Middle frontal gyrus (tissue), 1 donor: ENCODE measurements at regions not wholly inside any gene's neighbourhood (a gene's known extent, or its start where the extent isn't known, plus 50 kb on each side); places are given as distances from the start of the nearest gene placed in this dataset.

Source experiments
- DNase-seq: peaks from one replicate; pipeline ENCODE4 v3.0.0-alpha.2; 2015; ENCODE audit warnings: low spot score; ENCODE audit errors: extremely low spot score

DNA sequence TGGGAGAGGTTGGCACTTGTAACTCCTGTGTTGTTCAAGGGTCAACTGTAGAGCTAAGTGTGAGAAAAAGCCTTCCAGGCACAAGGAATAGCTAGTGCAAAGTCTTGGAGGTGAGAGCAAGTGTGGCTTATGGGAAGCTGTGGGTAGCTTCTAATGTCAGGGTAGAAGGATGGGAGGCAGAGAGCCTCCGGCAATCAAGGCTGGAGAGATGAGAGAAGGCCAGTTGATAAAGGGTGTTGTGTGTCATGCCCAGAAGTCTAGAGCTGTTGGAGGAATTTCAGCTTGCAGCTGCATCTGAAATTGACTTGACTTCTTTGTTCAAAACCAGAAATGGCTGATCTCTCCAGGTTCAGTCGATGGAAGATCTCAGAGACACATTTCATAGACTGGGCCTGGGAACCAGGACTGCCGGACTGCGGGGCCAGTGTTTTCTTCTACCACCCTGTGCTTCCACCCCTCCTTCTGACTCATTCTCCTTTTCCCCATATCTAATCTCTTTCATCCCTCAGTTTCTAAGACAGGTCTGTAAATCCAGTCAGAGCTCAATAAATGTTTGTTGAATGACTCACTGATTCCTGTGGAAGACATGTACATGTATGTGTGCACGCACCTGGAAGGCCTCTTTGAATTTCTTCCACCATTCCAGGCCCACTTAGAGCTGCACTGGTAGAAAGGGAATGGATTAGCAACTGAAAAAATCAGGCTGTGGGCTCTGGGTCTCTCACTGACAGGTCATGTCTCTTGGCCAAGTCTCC, 67.8 kb upstream of the KLF4 start:
- DNase-seq = no peak

DNA sequence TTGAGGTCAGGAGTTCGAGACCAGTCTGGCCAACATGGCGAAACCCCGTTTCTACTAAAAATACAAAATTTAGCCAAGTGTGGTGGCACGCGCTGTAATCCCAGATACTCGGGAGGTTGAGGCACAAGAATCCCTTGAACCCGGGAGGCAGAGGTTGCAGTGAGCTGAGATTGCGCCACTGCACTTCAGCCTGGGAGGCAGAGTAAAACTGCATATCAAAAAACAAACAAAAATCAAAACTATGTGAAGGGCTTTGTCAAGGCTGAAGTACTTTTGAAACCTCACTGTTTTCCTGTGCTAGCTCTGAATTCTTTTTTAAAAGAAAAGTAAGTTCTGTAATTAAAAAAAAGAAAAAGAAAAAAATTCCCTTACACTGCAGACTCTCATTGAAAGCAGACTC, 65.1 kb upstream of the KLF4 start:
- no peak for DNase-seq

DNA sequence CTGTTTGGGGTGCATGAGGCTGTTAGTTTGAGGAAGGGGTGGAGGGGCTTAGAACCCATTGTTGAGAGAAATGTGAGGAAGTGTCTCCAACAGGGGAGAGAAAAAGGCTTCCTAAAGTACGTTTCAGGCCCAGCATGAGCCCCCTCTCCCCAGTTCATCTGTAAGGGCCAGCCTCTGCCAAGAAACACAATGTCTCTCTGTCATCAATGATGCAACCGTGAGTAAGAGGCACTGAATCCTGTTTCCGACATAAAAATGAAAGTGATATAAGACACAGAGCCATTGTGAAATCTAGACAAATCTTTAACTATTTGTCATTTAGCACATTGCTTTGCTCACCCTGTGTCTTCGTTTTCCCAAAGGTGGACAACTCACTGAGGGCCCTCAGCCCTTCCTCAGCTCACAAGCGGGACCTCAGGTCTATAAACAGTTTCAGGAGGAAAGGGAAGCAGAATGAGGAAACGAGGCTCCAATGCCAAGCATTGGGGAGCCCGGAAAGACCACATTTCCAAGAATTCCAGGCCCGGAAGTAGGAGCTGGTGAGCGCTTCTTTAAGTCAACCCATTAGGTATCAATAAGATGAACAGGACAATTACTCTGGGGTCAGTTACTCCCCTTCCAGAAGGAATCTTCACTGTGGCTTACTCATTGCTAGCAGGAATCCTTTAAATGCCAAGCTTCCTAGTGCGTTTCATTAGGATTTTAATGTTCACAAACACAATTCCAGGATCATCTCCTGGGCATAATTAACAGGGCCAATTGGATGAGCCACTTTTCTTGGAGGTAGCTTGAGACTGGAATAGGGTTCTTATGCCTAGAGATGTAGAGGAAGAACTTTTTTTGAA, 59.0 kb upstream of the KLF4 start:
- no peak for DNase-seq

DNA sequence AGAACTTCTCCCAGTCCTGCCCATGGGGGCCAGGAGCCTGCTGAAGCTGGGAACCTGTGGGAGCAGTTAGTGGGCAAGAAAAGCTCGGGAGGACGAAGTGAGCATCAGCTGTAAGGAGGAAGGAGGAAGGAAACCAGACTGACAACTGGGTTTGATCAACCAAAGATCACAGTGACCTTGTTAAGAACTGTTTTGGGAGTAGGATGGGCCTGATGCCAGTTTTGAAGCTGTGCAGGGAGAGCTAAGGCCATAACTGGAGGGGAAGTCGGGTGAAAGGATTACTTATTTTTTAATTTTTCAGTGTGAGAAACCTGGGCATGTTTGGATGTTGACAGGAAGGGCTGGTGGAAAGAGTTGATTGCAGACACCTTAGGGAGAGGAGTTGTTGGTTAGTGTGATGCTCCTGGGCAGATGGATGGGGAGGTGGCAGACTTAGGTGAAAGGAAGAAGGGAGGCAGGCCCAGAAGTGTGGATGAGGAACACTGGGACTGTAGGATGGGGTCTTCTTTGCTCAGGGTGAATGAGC, 58.3 kb upstream of the KLF4 start:
- no peak for DNase-seq

DNA sequence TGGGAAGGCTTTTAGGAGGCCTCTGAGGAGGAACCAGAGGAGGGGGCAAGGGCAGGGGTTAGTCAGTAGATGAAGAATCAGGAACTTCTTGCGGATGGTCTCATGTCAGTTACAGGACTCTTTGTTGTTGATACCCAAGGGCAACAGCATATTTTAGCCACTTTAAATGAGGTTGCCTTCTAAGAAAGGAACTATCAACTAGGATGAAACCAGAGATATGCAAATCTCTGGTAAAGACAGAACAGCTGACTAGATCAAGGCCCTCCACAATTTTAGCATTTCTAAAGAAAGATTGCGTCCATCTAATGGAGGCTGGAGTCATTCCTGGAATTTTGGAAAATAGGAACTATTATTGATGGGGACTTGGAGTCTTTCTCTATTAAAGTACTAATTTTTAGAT, 57.7 kb upstream of the KLF4 start:
- no peak for DNase-seq

DNA sequence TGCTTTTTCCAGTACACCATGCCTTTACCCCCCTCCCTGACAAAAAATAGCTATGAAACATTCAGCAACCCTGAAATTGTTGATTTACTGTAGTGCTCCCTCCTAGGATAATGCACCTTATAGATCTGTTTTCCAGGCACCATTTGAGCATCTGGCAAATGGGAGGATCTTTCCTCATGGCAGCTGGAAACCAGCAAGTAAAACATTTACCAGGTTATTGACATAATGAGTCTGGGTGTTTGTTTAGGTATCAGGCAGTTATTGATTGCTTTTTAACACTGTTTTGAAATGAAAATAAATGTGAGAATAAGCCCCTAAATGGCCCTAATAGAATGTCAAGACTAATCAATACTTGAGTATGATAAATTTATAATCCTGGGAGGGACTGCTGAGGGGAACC, 57.3 kb upstream of the KLF4 start:
- DNase-seq = no peak

DNA sequence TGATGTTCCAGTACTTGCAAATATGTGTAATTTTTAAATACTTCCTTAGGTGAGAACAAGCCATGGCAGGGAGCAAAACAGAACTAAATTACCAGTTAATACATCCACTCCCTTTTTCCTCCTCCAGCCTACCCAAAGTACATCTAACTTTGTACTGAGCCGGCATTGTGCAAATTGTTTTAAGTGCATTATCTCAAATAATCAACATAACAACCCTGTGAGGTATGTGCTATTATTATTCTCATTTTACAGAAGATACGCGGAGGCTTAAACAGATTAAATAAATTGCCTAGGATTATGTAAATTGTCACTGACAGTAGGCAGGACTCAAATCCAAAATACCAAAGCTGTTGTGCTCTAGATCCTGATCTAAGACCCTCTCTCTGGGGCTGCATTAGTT, 55.5 kb upstream of the KLF4 start:
- no peak for DNase-seq

DNA sequence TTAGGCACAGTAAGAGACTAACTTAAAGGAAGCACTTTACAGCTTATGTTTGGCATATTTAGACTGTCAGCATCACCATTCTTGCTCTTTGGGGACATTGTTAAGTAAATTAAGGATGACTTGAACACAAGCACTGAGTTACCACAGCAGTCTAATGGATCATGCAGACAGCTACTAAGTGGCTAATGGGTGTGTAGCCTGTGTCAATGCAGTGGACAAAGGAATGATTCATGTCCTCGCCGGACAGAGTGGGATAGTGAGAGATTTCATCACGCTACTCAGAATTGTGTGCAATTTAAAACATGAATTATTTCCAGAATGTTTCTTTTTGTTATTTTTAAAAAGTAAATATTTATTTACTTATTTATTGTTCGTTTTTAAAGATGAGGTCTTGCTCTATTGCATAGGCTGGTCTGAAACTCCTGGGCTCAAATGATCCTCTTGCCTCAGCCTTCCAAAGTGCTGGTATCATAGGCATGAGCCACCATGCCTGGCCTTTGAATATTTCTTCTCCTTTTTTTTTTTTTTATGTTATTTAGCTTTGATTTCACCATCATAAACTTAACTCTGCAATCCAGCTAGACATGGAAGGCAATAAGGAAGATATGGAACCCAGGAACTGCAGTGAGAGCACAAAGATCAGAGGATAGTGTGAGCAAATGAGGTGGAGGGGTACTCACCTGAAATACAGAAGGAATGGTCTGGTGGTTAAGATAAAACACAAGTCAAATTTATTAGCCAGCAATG, 53.0 kb upstream of the KLF4 start:
- no peak for DNase-seq

DNA sequence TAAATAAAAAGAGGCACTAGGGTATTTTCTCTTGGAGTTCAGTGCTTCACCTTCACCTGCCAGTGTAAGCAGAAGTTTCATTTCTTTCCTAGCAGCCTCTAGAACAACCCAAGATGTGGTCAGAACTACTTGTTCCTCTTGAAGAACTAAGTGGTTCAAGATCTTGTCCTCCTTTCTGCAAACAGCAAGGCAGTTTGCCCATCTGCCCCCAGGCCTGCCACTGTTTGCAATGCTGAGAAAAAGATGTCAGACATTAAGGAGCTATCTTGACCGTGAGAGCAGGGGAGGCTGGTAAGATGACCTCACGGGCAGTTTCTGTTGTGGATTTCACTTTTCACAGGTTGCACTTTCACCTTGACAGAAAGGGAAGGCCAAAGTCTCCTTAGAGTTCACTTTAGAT, 52.0 kb upstream of the KLF4 start:
- DNase-seq = no peak

DNA sequence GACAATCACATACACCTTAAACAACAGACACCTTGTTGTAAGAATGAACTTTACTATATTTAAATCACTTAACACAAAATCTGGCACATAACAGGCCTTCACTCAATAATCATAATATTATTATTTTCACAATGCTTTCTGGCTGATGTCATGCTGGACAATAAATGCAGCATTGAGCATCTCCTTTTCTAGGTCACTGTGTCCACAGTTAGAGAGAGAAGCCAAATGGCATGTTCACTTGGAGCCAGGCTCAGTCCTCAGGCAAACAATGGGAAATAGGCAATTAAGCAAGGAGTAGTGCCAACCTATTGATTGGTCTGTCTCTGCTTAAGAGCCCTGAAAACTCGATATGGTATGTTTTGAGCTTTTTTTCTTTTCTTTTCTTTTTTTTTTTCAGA, 50.6 kb upstream of the KLF4 start:
- no peak for DNase-seq

DNA sequence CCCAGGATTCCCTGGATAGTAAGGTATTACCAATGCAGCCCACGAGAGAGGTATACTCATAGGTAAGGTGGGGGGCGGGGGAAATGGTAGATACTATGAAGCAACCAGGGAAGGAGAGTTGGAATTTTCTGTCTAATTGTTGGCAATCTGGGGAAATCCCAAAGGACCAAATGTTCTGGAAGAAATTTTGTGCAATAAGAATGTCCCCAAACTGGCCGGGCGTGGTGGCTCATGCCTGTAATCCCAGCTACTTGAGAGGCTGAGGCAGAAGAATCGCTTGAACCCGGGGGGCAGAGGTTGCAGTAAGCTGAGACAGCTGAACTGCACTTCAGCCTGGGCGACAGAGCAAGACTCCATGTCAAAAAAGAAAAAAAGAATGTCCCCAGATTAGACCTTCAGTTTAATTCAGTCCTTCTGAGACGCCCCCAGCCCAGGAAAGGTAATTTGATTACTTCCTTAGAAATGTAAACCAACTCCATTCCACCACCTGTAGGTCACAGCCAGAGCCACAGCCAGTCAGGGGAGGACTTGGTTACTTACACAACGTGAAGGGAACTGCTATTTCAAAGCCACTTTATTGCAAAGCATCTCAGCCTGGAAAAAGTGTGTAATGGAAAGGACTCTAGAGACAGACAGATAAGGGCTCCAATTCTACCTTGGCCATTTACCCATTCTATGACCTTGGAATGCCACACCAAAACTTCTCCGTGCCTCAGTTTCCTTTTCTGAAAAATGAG, 50.0 kb upstream of the KLF4 start:
- DNase-seq = no peak
